Adrenal gland (tissue), 5 donors: ENCODE measurements at regions not wholly inside any gene's neighbourhood (a gene's known extent, or its start where the extent isn't known, plus 50 kb on each side); places are given as distances from the start of the nearest gene placed in this dataset.

Experiments
- POLR2A ChIP-seq, 2 donors: fragments of 450-650 bp; IDR thresholded peaks; one replicate each; pipeline ENCODE4 v1.6.1; 2017; ENCODE audit warnings: antibody characterized with exemption in 2 of 2, mild to moderate bottlenecking in 2 of 2, moderate library complexity in 1 of 2
- TF ChIP-seq, protein P1 (sequence below), 6 experiments: fragments of 450-650 bp in 4 of 6; fragments of 200-600 bp in 2 of 6; sonication (generic) in 1 of 6; IDR thresholded peaks; 1 replicate in 5 of 6; 2 replicates in 1 of 6; pipeline versions ENCODE4 v1.5.1 to v1.8.0; 2016 to 2021; ENCODE audit warnings: antibody characterized with exemption in 6 of 6, mild to moderate bottlenecking in 2 of 6, moderate library complexity in 1 of 6
- donor health status: DM: no; HTN: no; CAD: no.

DNA sequence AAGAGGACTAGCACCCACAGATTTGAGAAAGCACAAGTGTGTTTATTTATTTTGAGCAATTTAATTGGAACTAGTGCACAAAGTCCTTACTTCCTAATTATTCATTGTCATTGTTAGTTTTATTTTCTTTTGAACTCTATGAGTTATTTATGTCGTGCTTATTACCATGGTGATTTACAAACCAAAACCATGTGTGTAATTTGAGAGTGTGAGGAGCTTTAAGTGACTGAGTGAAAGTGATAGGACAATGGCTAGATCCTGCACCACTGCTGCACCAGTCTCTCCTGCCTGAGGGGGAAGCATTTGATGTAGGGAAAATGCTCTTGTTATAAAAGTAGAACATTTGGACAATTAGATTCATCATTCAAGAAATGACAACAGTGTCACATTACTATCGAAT is 172.3 kb upstream of the KLF12 start:
- TF ChIP-seq, protein P1, sequence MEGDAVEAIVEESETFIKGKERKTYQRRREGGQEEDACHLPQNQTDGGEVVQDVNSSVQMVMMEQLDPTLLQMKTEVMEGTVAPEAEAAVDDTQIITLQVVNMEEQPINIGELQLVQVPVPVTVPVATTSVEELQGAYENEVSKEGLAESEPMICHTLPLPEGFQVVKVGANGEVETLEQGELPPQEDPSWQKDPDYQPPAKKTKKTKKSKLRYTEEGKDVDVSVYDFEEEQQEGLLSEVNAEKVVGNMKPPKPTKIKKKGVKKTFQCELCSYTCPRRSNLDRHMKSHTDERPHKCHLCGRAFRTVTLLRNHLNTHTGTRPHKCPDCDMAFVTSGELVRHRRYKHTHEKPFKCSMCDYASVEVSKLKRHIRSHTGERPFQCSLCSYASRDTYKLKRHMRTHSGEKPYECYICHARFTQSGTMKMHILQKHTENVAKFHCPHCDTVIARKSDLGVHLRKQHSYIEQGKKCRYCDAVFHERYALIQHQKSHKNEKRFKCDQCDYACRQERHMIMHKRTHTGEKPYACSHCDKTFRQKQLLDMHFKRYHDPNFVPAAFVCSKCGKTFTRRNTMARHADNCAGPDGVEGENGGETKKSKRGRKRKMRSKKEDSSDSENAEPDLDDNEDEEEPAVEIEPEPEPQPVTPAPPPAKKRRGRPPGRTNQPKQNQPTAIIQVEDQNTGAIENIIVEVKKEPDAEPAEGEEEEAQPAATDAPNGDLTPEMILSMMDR (IDR thresholded peaks at IDR 0.05): peak in 1 of 6 experiments; percentile 3
- no peak for TF ChIP-seq POLR2A (IDR thresholded peaks at IDR 0.05)
